Coronary artery (tissue), 2 donors: ENCODE measurements at regions not wholly inside any gene's neighbourhood (a gene's known extent, or its start where the extent isn't known, plus 50 kb on each side); places are given as distances from the start of the nearest gene placed in this dataset.

Source experiments
- DNase-seq: peaks from one replicate; pipeline ENCODE4 v3.0.0-alpha.2; 2017; ENCODE audit warnings: low spot score
- H3K27ac ChIP-seq, 2 donors: fragments of 200-600 bp; sonication (generic); one replicate each; pipeline ENCODE4 v1.5.1; 2016 to 2019
- H3K4me3 ChIP-seq: fragments of 200-600 bp; sonication (generic); 2 replicates; pipeline ENCODE4 v1.5.1; 2016; ENCODE audit warnings: mild to moderate bottlenecking, moderate library complexity
- TF ChIP-seq, protein P1 (sequence below): fragments of 200-600 bp; sonication (generic); IDR thresholded peaks from one replicate; pipeline ENCODE4 v1.5.1; 2019; ENCODE audit warnings: antibody characterized with exemption

DNA sequence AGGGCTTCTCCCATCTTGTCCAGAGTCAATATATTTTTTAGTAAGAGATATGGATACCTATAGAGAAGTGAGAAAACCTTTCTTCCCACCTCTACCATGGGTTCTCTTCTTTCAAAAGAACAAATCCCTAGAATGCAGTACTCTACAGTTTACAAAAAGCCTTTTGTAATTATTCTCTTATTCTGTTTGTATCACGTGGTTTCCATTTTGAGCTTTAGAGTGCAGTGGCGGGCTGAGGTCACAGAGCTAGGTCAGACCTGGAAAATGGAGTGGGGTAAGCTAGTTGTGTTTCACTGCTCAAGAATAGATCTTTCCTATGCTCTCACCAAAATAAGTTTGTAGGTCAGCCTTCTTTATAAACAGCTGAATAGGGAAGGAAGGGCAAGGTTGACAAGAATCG, 85.3 kb upstream of the MAF start:
- no peak overlapping the region for H3K4me3 ChIP-seq
- TF ChIP-seq, protein P1, sequence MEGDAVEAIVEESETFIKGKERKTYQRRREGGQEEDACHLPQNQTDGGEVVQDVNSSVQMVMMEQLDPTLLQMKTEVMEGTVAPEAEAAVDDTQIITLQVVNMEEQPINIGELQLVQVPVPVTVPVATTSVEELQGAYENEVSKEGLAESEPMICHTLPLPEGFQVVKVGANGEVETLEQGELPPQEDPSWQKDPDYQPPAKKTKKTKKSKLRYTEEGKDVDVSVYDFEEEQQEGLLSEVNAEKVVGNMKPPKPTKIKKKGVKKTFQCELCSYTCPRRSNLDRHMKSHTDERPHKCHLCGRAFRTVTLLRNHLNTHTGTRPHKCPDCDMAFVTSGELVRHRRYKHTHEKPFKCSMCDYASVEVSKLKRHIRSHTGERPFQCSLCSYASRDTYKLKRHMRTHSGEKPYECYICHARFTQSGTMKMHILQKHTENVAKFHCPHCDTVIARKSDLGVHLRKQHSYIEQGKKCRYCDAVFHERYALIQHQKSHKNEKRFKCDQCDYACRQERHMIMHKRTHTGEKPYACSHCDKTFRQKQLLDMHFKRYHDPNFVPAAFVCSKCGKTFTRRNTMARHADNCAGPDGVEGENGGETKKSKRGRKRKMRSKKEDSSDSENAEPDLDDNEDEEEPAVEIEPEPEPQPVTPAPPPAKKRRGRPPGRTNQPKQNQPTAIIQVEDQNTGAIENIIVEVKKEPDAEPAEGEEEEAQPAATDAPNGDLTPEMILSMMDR = no peak
- no peak overlapping the region for H3K27ac ChIP-seq
- no peak for DNase-seq

- H3K4me3 ChIP-seq = no peak overlapping the region
- TF ChIP-seq, protein P1 = no peak
- no peak for DNase-seq
- H3K27ac ChIP-seq = no peak overlapping the region
These were observed 78.8 kb upstream of the MAF start for GRCh38 chr16:79679334-79679733.

GRCh38 chr16:79677799-79678530, 77.4 kb upstream of the MAF start:
- TF ChIP-seq, protein P1 = no peak
- Histone ChIP-seq H3K27ac (no peak overlapping the region), H3K4me3 (no peak overlapping the region)
- DNase-seq = no peak

- no peak for DNase-seq
- Histone ChIP-seq H3K4me3 (no peak overlapping the region), H3K27ac (no peak overlapping the region)
- TF ChIP-seq, protein P1 = no peak
These were observed 73.1 kb upstream of the MAF start for GRCh38 chr16:79673635-79674034.

GRCh38 chr16:79672524-79672923, 72.0 kb upstream of the MAF start:
- TF ChIP-seq, protein P1 = no peak
- DNase-seq = no peak

DNA sequence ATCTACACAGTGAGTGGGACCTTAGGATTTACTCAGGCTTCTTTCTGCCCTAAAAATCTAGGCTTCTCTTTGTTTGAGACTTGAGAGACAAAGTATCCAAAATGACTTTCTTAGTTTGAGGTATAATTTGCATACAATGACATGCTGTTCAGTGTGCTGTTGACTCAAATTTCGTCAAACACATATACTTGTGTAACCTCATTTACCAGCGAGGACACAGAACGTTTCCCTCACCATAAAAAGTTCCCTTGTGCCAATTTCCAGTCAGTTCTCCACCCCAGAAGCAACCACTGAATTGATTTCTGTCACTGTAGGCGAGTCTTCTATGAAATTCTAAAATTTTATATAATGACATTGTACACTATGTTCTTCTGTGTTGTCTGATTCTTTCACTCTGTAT, 68.0 kb upstream of the MAF start:
- DNase-seq = no peak
- Histone ChIP-seq H3K27ac (no peak overlapping the region), H3K4me3 (no peak overlapping the region)
- TF ChIP-seq, protein P1 = no peak

More at GRCh38 chr16:79672524-79672923, 72.0 kb upstream of the MAF start:
- no peak overlapping the region for H3K27ac ChIP-seq
- no peak overlapping the region for H3K4me3 ChIP-seq

DNA sequence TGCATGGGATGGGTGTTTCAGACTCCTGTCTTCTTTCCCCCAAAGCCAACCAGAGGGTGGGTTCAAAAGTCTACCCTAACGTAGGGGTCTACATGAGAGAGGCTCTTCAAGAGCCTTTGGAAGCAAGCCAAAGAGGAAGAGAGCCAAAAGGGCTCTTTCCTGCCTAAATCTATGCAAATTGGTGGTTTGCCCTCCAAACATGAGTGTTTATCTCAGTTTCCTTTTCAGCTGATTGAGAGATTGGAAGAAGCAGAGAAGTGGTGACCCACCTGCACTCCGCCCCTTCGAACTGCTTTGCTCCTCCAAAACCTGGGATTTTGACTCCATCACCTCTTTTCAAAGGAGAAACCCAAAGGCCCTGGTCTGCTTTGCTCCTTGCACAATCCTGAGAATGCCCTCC, 65.4 kb upstream of the MAF start:
- TF ChIP-seq, protein P1 = no peak
- Histone ChIP-seq H3K27ac (no peak overlapping the region), H3K4me3 (no peak overlapping the region)
- DNase-seq = no peak
